ENCODE measurements at regions not wholly inside any gene's neighbourhood (a gene's known extent, or its start where the extent isn't known, plus 50 kb on each side); places are given as distances from the start of the nearest gene placed in this dataset.

DNA sequence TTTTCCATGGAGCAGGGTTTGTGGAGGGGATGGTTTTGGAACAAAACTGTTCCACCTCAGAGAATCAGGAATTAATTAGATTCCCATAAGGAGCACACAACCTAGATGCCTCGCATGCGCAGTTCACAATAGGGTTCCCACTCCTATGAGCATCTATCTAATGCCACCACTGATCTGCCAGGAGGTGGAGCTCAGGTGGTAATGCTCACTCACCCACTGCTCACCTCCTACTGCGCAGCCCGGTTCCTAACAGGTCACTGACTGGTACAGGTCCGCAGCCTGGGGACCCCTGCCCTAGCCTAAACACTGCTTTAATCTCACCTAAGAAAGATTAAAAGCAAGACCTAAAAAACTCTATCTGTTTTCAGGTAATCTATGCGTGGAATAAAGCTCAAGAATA lies 553.0 kb downstream of the JRKL start:
- Histone ChIP-seq H3K9ac (ENCODE audit: insufficient read depth in 1 of 2, low read depth in 2 of 2, low read length in 2 of 2) (no peak overlapping the region), H3K9me1 (ENCODE audit: control insufficient read depth, insufficient read depth, low read length) (no peaks in the 10 kb centered on the region), H3K36me3 (ENCODE audit: control insufficient read depth, insufficient read depth, low read length) (no peaks in the 10 kb centered on the region), H3K9me3 (replicated peaks; ENCODE audit: control insufficient read depth, insufficient read depth, low read depth, low read length) (no peaks in the 10 kb centered on the region), H4K20me1 (replicated peaks; ENCODE audit: control insufficient read depth, insufficient read depth, low read length) (no peaks in the 10 kb centered on the region), H3K27me3 (ENCODE audit: control insufficient read depth in 2 of 2, insufficient read depth in 2 of 2, low read length in 2 of 2) (no peaks in the 10 kb centered on the region), H3K4me1 (replicated peaks in 1 of 2; ENCODE audit: control insufficient read depth in 2 of 2, insufficient read depth in 2 of 2, low read length in 2 of 2) (no peaks in the 10 kb centered on the region), H3K4me3 (no peak overlapping the region), H3K4me2 (ENCODE audit: insufficient read depth, low read length) (no peak overlapping the region), H3K27ac (ENCODE audit: extremely low read depth, low read depth, low read length) (no peak overlapping the region), H3K79me2 (ENCODE audit: control insufficient read depth, insufficient read depth, low read length) (no peaks in the 10 kb centered on the region), H2AFZ (ENCODE audit: low read depth, low read length) (no peak overlapping the region)
- TF ChIP-seq KDM5B (IDR thresholded peaks at IDR 0.05; ENCODE audit: insufficient replicate concordance, low read depth, low read length): no peak
- TF ChIP-seq GATAD2B (IDR thresholded peaks at IDR 0.05; ENCODE audit: borderline replicate concordance): no peak
- no peak for TF ChIP-seq BRD4 (IDR thresholded peaks at IDR 0.05)
- no peak for TF ChIP-seq U2AF2 (optimal IDR thresholded peaks at IDR 0.05; ENCODE audit: low read depth, low read length)
- TF ChIP-seq LARP7 (IDR thresholded peaks at IDR 0.05): no peak
- TF ChIP-seq MTF1 (CRISPR knock-in tag; IDR thresholded peaks at IDR 0.05; ENCODE audit: borderline replicate concordance): no peak
- ChIA-PET CTCF (ENCODE audit: low intra/inter-chr PET ratio) (no interaction called here), POLR2A (interaction anchor here (0.6 kb wide), 1 partner anchor 11 kb away, joined by 3 read pairs; no protein-coding TSS in a partner anchor)
- in situ Hi-C loops (cut with MboI): no loop called here
- 6% methylated on average over 6 of the region's 6 CpGs for WGBS (ENCODE audit: insufficient coverage, low coverage, missing lambda C conversion rate)
- no TSS peak for BruUV-seq (replicated peaks)
- FAIRE-seq: no peak
- ATAC-seq: no peak
- intact Hi-C loops (cut with micrococcal nuclease): no loop called here
- no peak for DNase-seq (ENCODE audit: extremely low read depth in 1 of 4, low spot score in 3 of 4)

GRCh38 chr11:96943970-96944369 lies 554.2 kb downstream of the JRKL start:
- no peaks in the 10 kb centered on the region for H3K9me3 ChIP-seq (replicated peaks; ENCODE audit: control insufficient read depth, insufficient read depth, low read depth, low read length)
- no TSS peak for BruUV-seq (replicated peaks)
- H3K4me1 ChIP-seq (replicated peaks in 1 of 2; ENCODE audit: control insufficient read depth in 2 of 2, insufficient read depth in 2 of 2, low read length in 2 of 2): no peaks in the 10 kb centered on the region
- FAIRE-seq (no peak), ATAC-seq (no peak), DNase-seq (ENCODE audit: extremely low read depth in 1 of 4, low spot score in 3 of 4) (no peak)
- no peaks in the 10 kb centered on the region for H3K79me2 ChIP-seq (ENCODE audit: control insufficient read depth, insufficient read depth, low read length)
- WGBS (ENCODE audit: insufficient coverage, low coverage, missing lambda C conversion rate): 0% methylated on average over 1 of the region's 1 CpG
- H3K36me3 ChIP-seq (ENCODE audit: control insufficient read depth, insufficient read depth, low read length): no peaks in the 10 kb centered on the region
- no peak overlapping the region for H3K9ac ChIP-seq (ENCODE audit: insufficient read depth in 1 of 2, low read depth in 2 of 2, low read length in 2 of 2)
- H4K20me1 ChIP-seq (replicated peaks; ENCODE audit: control insufficient read depth, insufficient read depth, low read length): no peaks in the 10 kb centered on the region
- ChIA-PET POLR2A (no interaction called here), CTCF (ENCODE audit: low intra/inter-chr PET ratio) (no interaction called here)
- no peak overlapping the region for H2AFZ ChIP-seq (ENCODE audit: low read depth, low read length)
- no peak overlapping the region for H3K27ac ChIP-seq (ENCODE audit: extremely low read depth, low read depth, low read length)
- no peaks in the 10 kb centered on the region for H3K27me3 ChIP-seq (ENCODE audit: control insufficient read depth in 2 of 2, insufficient read depth in 2 of 2, low read length in 2 of 2)
- H3K9me1 ChIP-seq (ENCODE audit: control insufficient read depth, insufficient read depth, low read length): no peaks in the 10 kb centered on the region
- in situ Hi-C loops (cut with MboI) (no loop called here), intact Hi-C loops (cut with micrococcal nuclease) (no loop called here)
- no peak overlapping the region for H3K4me2 ChIP-seq (ENCODE audit: insufficient read depth, low read length)
- no peak overlapping the region for H3K4me3 ChIP-seq
- TF ChIP-seq CUX1 (CRISPR knock-in tag; IDR thresholded peaks at IDR 0.05): no peak
- TF ChIP-seq ILF3 (IDR thresholded peaks at IDR 0.05; ENCODE audit: borderline replicate concordance): no peak
- no peak for TF ChIP-seq YBX1 (IDR thresholded peaks at IDR 0.05)
- TF ChIP-seq U2AF1 (optimal IDR thresholded peaks at IDR 0.05; ENCODE audit: low read depth, low read length): no peak
- no peak for TF ChIP-seq ZNF12 (CRISPR knock-in tag; IDR thresholded peaks at IDR 0.05)
- TF ChIP-seq RCOR1 (IDR thresholded peaks at IDR 0.05; ENCODE audit: borderline replicate concordance in 1 of 2, low read depth in 2 of 2, low read length in 2 of 2): no peak
- no peak for TF ChIP-seq KLF13 (tag; IDR thresholded peaks at IDR 0.05; ENCODE audit: borderline replicate concordance, low read depth)
- TF ChIP-seq ZNF24 (IDR thresholded peaks at IDR 0.05): no peak

All from K562 (cell line).